HEK293 (cell line): ENCODE measurements at regions not wholly inside any gene's neighbourhood (a gene's known extent, or its start where the extent isn't known, plus 50 kb on each side); places are given as distances from the start of the nearest gene placed in this dataset.

Experiments
- CTCF ChIA-PET: fragments of 350-600 bp; formaldehyde crosslinking; extraction: SDS; loops from one replicate; lab custom pipeline; 2021; ENCODE audit warnings: antibody characterized with exemption; lab: Yijun Ruan, JAX
- POLR2A ChIA-PET: fragments of 300-600 bp; formaldehyde crosslinking; extraction: SDS; loops from one replicate; lab custom pipeline; 2020; ENCODE audit warnings: antibody characterized with exemption, inconsistent platforms; lab: Yijun Ruan, JAX
- H3K27ac ChIP-seq: fragments of 200-500 bp; sonication (Bioruptor generic); 2 replicates; pipeline ENCODE4 v1.5.1; 2014; ENCODE audit warnings: low read depth, low read length, control low read depth, inconsistent platforms; ENCODE audit errors: extremely low read depth
- H3K36me3 ChIP-seq, 2 experiments: fragments of 200-500 bp in 1 of 2; sonication (Bioruptor generic) in 1 of 2; 1 replicate in 1 of 2; 2 replicates in 1 of 2; pipeline ENCODE4 v1.5.1; 2014 to 2017; ENCODE audit warnings: inconsistent platforms in 2 of 2, low read length in 2 of 2; ENCODE audit not compliant: control insufficient read depth in 2 of 2, insufficient read depth in 1 of 2
- H3K4me1 ChIP-seq: fragments of 200-500 bp; sonication (Bioruptor generic); 2 replicates; pipeline ENCODE4 v1.5.1; 2014; ENCODE audit warnings: mild to moderate bottlenecking, low read length, inconsistent platforms; ENCODE audit not compliant: control insufficient read depth, insufficient read depth
- H3K4me3 ChIP-seq: 2 replicates; pipeline ENCODE4 v1.5.1; 2011; ENCODE audit warnings: low read depth, mild to moderate bottlenecking, control low read depth, low read length, moderate library complexity
- H3K9me3 ChIP-seq: fragments of 200-500 bp; sonication (Bioruptor generic); 2 replicates; pipeline ENCODE4 v1.5.1; 2014; ENCODE audit warnings: low read depth, low read length, inconsistent platforms; ENCODE audit not compliant: control insufficient read depth, insufficient read depth
- KLF16 ChIP-seq: fragments of 450-650 bp; formaldehyde crosslinking; IDR thresholded peaks from 2 replicates; pipeline ENCODE4 v1.5.1; 2017; ENCODE audit warnings: missing biosample characterization, missing genetic modification characterization
- SCRT2 ChIP-seq: fragments of 450-650 bp; formaldehyde crosslinking; IDR thresholded peaks from 2 replicates; pipeline ENCODE4 v1.5.1; 2016; ENCODE audit warnings: missing biosample characterization, missing genetic modification characterization
- WT1 ChIP-seq: fragments of 450-650 bp; formaldehyde crosslinking; IDR thresholded peaks from 2 replicates; pipeline ENCODE4 v1.5.1; 2016; ENCODE audit warnings: missing biosample characterization, missing genetic modification characterization
- ZNF404 ChIP-seq: fragments of 450-650 bp; formaldehyde crosslinking; IDR thresholded peaks from 2 replicates; pipeline ENCODE4 v1.5.1; 2017; ENCODE audit warnings: missing biosample characterization, missing genetic modification characterization
- ZNF529 ChIP-seq: fragments of 450-650 bp; formaldehyde crosslinking; IDR thresholded peaks from 2 replicates; pipeline ENCODE4 v1.5.1; 2017; ENCODE audit warnings: missing genetic modification characterization, missing biosample characterization; ENCODE audit not compliant: insufficient replicate concordance
- ZNF777 ChIP-seq: fragments of 450-650 bp; formaldehyde crosslinking; IDR thresholded peaks from 2 replicates; pipeline ENCODE4 v1.5.1; 2017; ENCODE audit warnings: missing biosample characterization, missing genetic modification characterization, borderline replicate concordance
- TF ChIP-seq, protein P1 (sequence below): fragments of 450-650 bp; formaldehyde crosslinking; IDR thresholded peaks from 2 replicates; pipeline ENCODE4 v1.5.1; 2016; ENCODE audit warnings: missing biosample characterization, missing genetic modification characterization, borderline replicate concordance
- TF ChIP-seq, protein P2 (sequence below): fragments of 450-650 bp; formaldehyde crosslinking; IDR thresholded peaks from 2 replicates; pipeline ENCODE4 v1.5.1; 2016; ENCODE audit warnings: missing biosample characterization, missing genetic modification characterization, borderline replicate concordance
- TF ChIP-seq, protein P3 (sequence below): fragments of 450-650 bp; formaldehyde crosslinking; IDR thresholded peaks from 2 replicates; pipeline ENCODE4 v1.5.1; 2017; ENCODE audit warnings: missing biosample characterization, missing genetic modification characterization
- TF ChIP-seq, protein P4 (sequence below): fragments of 450-650 bp; formaldehyde crosslinking; IDR thresholded peaks from 2 replicates; pipeline ENCODE4 v1.5.1; 2017; ENCODE audit warnings: missing biosample characterization, missing genetic modification characterization

DNA sequence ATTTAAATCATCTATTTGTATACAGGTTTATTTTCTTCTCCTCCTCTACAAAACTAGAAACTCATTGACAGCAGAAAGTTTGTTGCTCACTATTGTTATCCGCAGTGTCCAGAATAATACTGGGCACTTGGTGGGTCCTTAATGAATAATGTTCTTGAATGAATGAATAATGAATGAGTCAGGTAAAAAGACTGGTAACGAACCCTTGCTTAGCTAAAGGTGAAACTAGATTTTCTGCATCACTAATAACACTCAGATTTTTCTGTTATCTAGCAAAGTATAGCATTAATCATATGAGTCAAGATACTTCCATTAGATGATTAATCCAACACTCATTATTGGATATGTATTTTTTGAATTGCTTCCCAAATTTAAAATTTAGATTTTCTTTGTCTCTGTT, 953.2 kb downstream of the SORCS3 start (continued):
- no peak for TF ChIP-seq KLF16
- no peak for TF ChIP-seq WT1 (tag by site-specific recombination)
- no peak for TF ChIP-seq SCRT2 (tag by site-specific recombination)
- no peak for TF ChIP-seq ZNF529 (tag by site-specific recombination)
- TF ChIP-seq, protein P1, sequence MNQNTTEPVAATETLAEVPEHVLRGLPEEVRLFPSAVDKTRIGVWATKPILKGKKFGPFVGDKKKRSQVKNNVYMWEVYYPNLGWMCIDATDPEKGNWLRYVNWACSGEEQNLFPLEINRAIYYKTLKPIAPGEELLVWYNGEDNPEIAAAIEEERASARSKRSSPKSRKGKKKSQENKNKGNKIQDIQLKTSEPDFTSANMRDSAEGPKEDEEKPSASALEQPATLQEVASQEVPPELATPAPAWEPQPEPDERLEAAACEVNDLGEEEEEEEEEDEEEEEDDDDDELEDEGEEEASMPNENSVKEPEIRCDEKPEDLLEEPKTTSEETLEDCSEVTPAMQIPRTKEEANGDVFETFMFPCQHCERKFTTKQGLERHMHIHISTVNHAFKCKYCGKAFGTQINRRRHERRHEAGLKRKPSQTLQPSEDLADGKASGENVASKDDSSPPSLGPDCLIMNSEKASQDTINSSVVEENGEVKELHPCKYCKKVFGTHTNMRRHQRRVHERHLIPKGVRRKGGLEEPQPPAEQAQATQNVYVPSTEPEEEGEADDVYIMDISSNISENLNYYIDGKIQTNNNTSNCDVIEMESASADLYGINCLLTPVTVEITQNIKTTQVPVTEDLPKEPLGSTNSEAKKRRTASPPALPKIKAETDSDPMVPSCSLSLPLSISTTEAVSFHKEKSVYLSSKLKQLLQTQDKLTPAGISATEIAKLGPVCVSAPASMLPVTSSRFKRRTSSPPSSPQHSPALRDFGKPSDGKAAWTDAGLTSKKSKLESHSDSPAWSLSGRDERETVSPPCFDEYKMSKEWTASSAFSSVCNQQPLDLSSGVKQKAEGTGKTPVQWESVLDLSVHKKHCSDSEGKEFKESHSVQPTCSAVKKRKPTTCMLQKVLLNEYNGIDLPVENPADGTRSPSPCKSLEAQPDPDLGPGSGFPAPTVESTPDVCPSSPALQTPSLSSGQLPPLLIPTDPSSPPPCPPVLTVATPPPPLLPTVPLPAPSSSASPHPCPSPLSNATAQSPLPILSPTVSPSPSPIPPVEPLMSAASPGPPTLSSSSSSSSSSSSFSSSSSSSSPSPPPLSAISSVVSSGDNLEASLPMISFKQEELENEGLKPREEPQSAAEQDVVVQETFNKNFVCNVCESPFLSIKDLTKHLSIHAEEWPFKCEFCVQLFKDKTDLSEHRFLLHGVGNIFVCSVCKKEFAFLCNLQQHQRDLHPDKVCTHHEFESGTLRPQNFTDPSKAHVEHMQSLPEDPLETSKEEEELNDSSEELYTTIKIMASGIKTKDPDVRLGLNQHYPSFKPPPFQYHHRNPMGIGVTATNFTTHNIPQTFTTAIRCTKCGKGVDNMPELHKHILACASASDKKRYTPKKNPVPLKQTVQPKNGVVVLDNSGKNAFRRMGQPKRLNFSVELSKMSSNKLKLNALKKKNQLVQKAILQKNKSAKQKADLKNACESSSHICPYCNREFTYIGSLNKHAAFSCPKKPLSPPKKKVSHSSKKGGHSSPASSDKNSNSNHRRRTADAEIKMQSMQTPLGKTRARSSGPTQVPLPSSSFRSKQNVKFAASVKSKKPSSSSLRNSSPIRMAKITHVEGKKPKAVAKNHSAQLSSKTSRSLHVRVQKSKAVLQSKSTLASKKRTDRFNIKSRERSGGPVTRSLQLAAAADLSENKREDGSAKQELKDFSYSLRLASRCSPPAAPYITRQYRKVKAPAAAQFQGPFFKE (tag by site-specific recombination), result no peak

DNA sequence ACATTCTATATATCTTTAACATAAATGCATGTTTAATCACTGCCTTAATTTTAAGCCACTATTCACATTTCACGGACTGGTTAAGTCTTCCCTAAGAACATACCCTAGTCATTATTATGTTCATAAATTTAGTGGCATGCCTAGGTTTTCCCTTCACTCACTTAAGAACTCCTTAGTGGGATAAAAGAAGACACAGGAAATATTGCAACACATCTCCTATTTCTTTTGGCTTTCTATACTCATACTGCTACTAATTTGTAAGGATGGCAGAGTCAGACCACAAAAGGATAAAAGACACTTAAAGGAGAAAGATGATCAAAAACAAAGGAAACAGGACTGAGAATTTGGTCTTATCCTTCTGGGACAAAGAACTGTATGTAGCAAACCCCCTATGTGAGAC, 951.4 kb downstream of the SORCS3 start:
- Histone ChIP-seq H3K4me3 (no peak overlapping the region), H3K27ac (no peak overlapping the region), H3K4me1 (no peaks in the 10 kb centered on the region), H3K9me3 (no peaks in the 10 kb centered on the region), H3K36me3 (no peaks in the 10 kb centered on the region)
- CTCF ChIA-PET, result no interaction called here
- no peak for TF ChIP-seq ZNF529 (tag by site-specific recombination)
- TF ChIP-seq, protein P2, sequence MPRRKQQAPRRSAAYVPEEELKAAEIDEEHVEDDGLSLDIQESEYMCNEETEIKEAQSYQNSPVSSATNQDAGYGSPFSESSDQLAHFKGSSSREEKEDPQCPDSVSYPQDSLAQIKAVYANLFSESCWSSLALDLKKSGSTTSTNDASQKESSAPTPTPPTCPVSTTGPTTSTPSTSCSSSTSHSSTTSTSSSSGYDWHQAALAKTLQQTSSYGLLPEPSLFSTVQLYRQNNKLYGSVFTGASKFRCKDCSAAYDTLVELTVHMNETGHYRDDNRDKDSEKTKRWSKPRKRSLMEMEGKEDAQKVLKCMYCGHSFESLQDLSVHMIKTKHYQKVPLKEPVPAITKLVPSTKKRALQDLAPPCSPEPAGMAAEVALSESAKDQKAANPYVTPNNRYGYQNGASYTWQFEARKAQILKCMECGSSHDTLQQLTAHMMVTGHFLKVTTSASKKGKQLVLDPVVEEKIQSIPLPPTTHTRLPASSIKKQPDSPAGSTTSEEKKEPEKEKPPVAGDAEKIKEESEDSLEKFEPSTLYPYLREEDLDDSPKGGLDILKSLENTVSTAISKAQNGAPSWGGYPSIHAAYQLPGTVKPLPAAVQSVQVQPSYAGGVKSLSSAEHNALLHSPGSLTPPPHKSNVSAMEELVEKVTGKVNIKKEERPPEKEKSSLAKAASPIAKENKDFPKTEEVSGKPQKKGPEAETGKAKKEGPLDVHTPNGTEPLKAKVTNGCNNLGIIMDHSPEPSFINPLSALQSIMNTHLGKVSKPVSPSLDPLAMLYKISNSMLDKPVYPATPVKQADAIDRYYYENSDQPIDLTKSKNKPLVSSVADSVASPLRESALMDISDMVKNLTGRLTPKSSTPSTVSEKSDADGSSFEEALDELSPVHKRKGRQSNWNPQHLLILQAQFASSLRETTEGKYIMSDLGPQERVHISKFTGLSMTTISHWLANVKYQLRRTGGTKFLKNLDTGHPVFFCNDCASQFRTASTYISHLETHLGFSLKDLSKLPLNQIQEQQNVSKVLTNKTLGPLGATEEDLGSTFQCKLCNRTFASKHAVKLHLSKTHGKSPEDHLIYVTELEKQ (tag by site-specific recombination), result no peak
- TF ChIP-seq, protein P3, sequence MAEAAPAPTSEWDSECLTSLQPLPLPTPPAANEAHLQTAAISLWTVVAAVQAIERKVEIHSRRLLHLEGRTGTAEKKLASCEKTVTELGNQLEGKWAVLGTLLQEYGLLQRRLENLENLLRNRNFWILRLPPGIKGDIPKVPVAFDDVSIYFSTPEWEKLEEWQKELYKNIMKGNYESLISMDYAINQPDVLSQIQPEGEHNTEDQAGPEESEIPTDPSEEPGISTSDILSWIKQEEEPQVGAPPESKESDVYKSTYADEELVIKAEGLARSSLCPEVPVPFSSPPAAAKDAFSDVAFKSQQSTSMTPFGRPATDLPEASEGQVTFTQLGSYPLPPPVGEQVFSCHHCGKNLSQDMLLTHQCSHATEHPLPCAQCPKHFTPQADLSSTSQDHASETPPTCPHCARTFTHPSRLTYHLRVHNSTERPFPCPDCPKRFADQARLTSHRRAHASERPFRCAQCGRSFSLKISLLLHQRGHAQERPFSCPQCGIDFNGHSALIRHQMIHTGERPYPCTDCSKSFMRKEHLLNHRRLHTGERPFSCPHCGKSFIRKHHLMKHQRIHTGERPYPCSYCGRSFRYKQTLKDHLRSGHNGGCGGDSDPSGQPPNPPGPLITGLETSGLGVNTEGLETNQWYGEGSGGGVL (tag by site-specific recombination), result no peak
- TF ChIP-seq ZNF777 (tag by site-specific recombination), result no peak
- no peak for TF ChIP-seq ZNF404 (tag by site-specific recombination)
- TF ChIP-seq, protein P4, sequence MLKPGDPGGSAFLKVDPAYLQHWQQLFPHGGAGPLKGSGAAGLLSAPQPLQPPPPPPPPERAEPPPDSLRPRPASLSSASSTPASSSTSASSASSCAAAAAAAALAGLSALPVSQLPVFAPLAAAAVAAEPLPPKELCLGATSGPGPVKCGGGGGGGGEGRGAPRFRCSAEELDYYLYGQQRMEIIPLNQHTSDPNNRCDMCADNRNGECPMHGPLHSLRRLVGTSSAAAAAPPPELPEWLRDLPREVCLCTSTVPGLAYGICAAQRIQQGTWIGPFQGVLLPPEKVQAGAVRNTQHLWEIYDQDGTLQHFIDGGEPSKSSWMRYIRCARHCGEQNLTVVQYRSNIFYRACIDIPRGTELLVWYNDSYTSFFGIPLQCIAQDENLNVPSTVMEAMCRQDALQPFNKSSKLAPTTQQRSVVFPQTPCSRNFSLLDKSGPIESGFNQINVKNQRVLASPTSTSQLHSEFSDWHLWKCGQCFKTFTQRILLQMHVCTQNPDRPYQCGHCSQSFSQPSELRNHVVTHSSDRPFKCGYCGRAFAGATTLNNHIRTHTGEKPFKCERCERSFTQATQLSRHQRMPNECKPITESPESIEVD (tag by site-specific recombination), result no peak
- POLR2A ChIA-PET, result no interaction called here
